HCT116 (cell line): ENCODE measurements at regions not wholly inside any gene's neighbourhood (a gene's known extent, or its start where the extent isn't known, plus 50 kb on each side); places are given as distances from the start of the nearest gene placed in this dataset.

Experiments
- ATAC-seq: fragments of 200-7000 bp; cut with Tn5 transposase; 2 replicates; pipeline ENCODE4 v1.9.1; 2020; ENCODE audit warnings: mild to moderate bottlenecking, moderate library complexity
- BruUV-seq: library from RNA; stranded (reverse); fragments of 400-500 nt; replicated peaks from 2 replicates; lab custom pipeline; 2021; lab: Mats Ljungman, UMichigan
- CTCF ChIA-PET: fragments of 300-600 bp; sonication (Branson Sonifier 250); formaldehyde crosslinking; loops from one replicate; lab custom pipeline; 2021; ENCODE audit warnings: antibody characterized with exemption; lab: Charles Lee
- POLR2A ChIA-PET: fragments of 300-600, 350-600 bp; sonication (Branson Sonifier 250); formaldehyde crosslinking; loops from one replicate; lab custom pipeline; 2021; ENCODE audit warnings: antibody characterized with exemption; lab: Charles Lee
- RAD21 ChIA-PET, 2 experiments: fragments of 300-600 bp; sonication (Branson Sonifier 250); formaldehyde crosslinking; loops; one replicate each; lab custom pipeline; 2023; ENCODE audit warnings: low total read pairs in 2 of 2; ENCODE audit not compliant: uncharacterized antibody in 2 of 2, unreplicated experiment in 2 of 2, low non-redundant PET in 1 of 2; lab: Charles Lee
- DNase-seq: peaks from one replicate; pipeline ENCODE4 v3.0.0-alpha.2; 2010; ENCODE audit warnings: low read depth, low spot score
- H2AFZ ChIP-seq: fragments of 200-600 bp; shearing (Covaris generic), sonication (generic); 2 replicates; pipeline ENCODE4 v1.6.1; 2017; ENCODE audit warnings: low read depth, mixed run types, mixed read lengths, antibody characterized with exemption, low read length; ENCODE audit not compliant: poor library complexity, severe bottlenecking
- H3K27ac ChIP-seq: 2 replicates; pipeline ENCODE4 v1.5.1; 2012; ENCODE audit warnings: low read depth, low read length
- H3K27me3 ChIP-seq: fragments of 200-600 bp; sonication (generic); 2 replicates; pipeline ENCODE4 v1.6.1; 2016; ENCODE audit warnings: mixed run types, low read length, mixed read lengths; ENCODE audit not compliant: insufficient read depth
- H3K36me3 ChIP-seq, 2 experiments: fragments of 200-500 bp in 1 of 2; fragments of 200-600 bp in 1 of 2; sonication (Bioruptor generic) in 1 of 2; sonication (generic) in 1 of 2; 2 replicates each; pipeline versions ENCODE4 v1.5.1 to v1.6.1; 2014 to 2016; ENCODE audit warnings: low read length in 2 of 2, inconsistent platforms in 1 of 2, mixed read lengths in 1 of 2, mixed run types in 1 of 2; ENCODE audit not compliant: insufficient read depth in 2 of 2, control insufficient read depth in 1 of 2
- H3K4me1 ChIP-seq, 2 experiments: fragments of 200-600 bp in 1 of 2; sonication (generic) in 1 of 2; 2 replicates each; pipeline versions ENCODE4 v1.5.1 to v1.6.1; 2012 to 2017; ENCODE audit warnings: low read length in 2 of 2, inconsistent platforms in 1 of 2, mild to moderate bottlenecking in 1 of 2, mixed read lengths in 1 of 2, mixed run types in 1 of 2, moderate library complexity in 1 of 2; ENCODE audit not compliant: insufficient read depth in 2 of 2, control insufficient read depth in 1 of 2
- H3K4me2 ChIP-seq: fragments of 200-600 bp; sonication (generic); 2 replicates; pipeline ENCODE4 v1.6.1; 2017; ENCODE audit warnings: mixed run types, low read length, mixed read lengths
- H3K4me3 ChIP-seq, 2 experiments: fragments of 200-600 bp in 1 of 2; sonication (generic) in 1 of 2; replicated peaks in 1 of 2; 2 replicates each; pipeline ENCODE4 v1.5.1; 2011 to 2016; ENCODE audit warnings: low read length in 2 of 2, control low read depth in 1 of 2, low read depth in 1 of 2, mild to moderate bottlenecking in 1 of 2, mixed read lengths in 1 of 2, mixed run types in 1 of 2
- H3K79me2 ChIP-seq: fragments of 200-600 bp; sonication (generic); 2 replicates; pipeline ENCODE4 v1.6.1; 2017; ENCODE audit warnings: mild to moderate bottlenecking, mixed run types, low read length, moderate library complexity, mixed read lengths; ENCODE audit not compliant: insufficient read depth
- H3K9ac ChIP-seq: fragments of 200-600 bp; sonication (generic); 2 replicates; pipeline ENCODE4 v1.6.1; 2016; ENCODE audit warnings: low read length, mixed read lengths
- H3K9me2 ChIP-seq: fragments of 200-600 bp; sonication (generic), shearing (Covaris generic); 2 replicates; pipeline ENCODE4 v1.6.1; 2017; ENCODE audit warnings: mixed run types, mild to moderate bottlenecking, moderate library complexity; ENCODE audit not compliant: insufficient read depth
- H3K9me3 ChIP-seq, 2 experiments: fragments of 200-500 bp in 1 of 2; fragments of 200-600 bp in 1 of 2; sonication (Bioruptor generic) in 1 of 2; sonication (generic) in 1 of 2; 2 replicates each; pipeline ENCODE4 v1.6.1; 2014 to 2017; ENCODE audit warnings: low read length in 2 of 2, mixed read lengths in 2 of 2, inconsistent platforms in 1 of 2, low read depth in 1 of 2, mild to moderate bottlenecking in 1 of 2, mixed run types in 1 of 2, moderate library complexity in 1 of 2; ENCODE audit not compliant: control insufficient read depth in 1 of 2, insufficient read depth in 1 of 2
- H4K20me1 ChIP-seq: fragments of 200-600 bp; sonication (generic), shearing (Covaris generic); 2 replicates; pipeline ENCODE4 v1.6.1; 2017; ENCODE audit warnings: mixed run types, mild to moderate bottlenecking, moderate library complexity; ENCODE audit not compliant: insufficient read depth
- ATF3 ChIP-seq: IDR thresholded peaks from 2 replicates; pipeline ENCODE4 v1.6.1; 2012
- CBX3 ChIP-seq: IDR thresholded peaks from 2 replicates; pipeline ENCODE4 v1.6.1; 2012; ENCODE audit warnings: low read depth
- CEBPB ChIP-seq: IDR thresholded peaks from 2 replicates; pipeline ENCODE4 v1.6.1; 2012; ENCODE audit warnings: low read depth
- CTCF ChIP-seq, 3 experiments: fragments of 200-600 bp in 1 of 3; sonication (generic) in 1 of 3; IDR thresholded peaks in 2 of 3; conservative IDR thresholded peaks in 1 of 3; 2 replicates each; pipeline ENCODE4 v1.5.1; 2012 to 2017; ENCODE audit warnings: low read depth in 2 of 3, low read length in 2 of 3, antibody characterized with exemption in 1 of 3, borderline replicate concordance in 1 of 3, control low read depth in 1 of 3, mild to moderate bottlenecking in 1 of 3, mixed read lengths in 1 of 3, mixed run types in 1 of 3, moderate library complexity in 1 of 3; ENCODE audit not compliant: insufficient read depth in 1 of 3
- EGR1 ChIP-seq: IDR thresholded peaks from 2 replicates; pipeline ENCODE4 v1.6.1; 2012; ENCODE audit warnings: low read depth
- ELF1 ChIP-seq: IDR thresholded peaks from 2 replicates; pipeline ENCODE4 v1.6.1; 2012; ENCODE audit warnings: low read depth, borderline replicate concordance
- EZH2 ChIP-seq: fragments of 200-600 bp; sonication (generic); IDR thresholded peaks from 2 replicates; pipeline ENCODE4 v1.6.1; 2017; ENCODE audit warnings: antibody characterized with exemption, mixed run types
- FOSL1 ChIP-seq: IDR thresholded peaks from 2 replicates; pipeline ENCODE4 v1.6.1; 2012; ENCODE audit warnings: low read depth
- JUND ChIP-seq: IDR thresholded peaks from 2 replicates; pipeline ENCODE4 v1.6.1; 2012
- MAX ChIP-seq: IDR thresholded peaks from 2 replicates; pipeline ENCODE4 v1.6.1; 2012
- RAD21 ChIP-seq: IDR thresholded peaks from 2 replicates; pipeline ENCODE4 v1.6.1; 2012; ENCODE audit warnings: low read depth, mild to moderate bottlenecking
- REST ChIP-seq: IDR thresholded peaks from 2 replicates; pipeline ENCODE4 v1.6.1; 2012; ENCODE audit warnings: low read depth
- SIN3A ChIP-seq: IDR thresholded peaks from 2 replicates; pipeline ENCODE4 v1.6.1; 2012; ENCODE audit warnings: low read depth
- SRF ChIP-seq: IDR thresholded peaks from 2 replicates; pipeline ENCODE4 v1.6.1; 2012; ENCODE audit warnings: low read depth
- TCF7L2 ChIP-seq: IDR thresholded peaks from 2 replicates; pipeline ENCODE4 v1.7.0; 2011; ENCODE audit warnings: borderline replicate concordance, inconsistent platforms; ENCODE audit not compliant: insufficient read depth, insufficient read length; ENCODE audit errors: extremely low read depth
- YY1 ChIP-seq: IDR thresholded peaks from 2 replicates; pipeline ENCODE4 v1.6.1; 2011; ENCODE audit warnings: low read length, low read depth, moderate library complexity, mild to moderate bottlenecking; ENCODE audit not compliant: insufficient replicate concordance; ENCODE audit errors: extremely low read depth
- ZBTB33 ChIP-seq: IDR thresholded peaks from 2 replicates; pipeline ENCODE4 v1.6.1; 2011; ENCODE audit warnings: mild to moderate bottlenecking, low read length, moderate library complexity; ENCODE audit not compliant: insufficient replicate concordance; ENCODE audit errors: extremely low read depth
- ZFX ChIP-seq: fragments of 450-650 bp; IDR thresholded peaks from 2 replicates; pipeline ENCODE4 v1.6.1; 2017
- ZNF274 ChIP-seq: fragments of 200-500 bp; sonication (Bioruptor generic); IDR thresholded peaks from 2 replicates; pipeline ENCODE4 v1.6.1; 2014; ENCODE audit warnings: mild to moderate bottlenecking, low read depth, low read length, inconsistent platforms
- intact Hi-C: fragments of 100-400 bp; cut with micrococcal nuclease; formaldehyde crosslinking; loops from 2 replicates; pipeline ENCODE4 v1.10.0; 2022

- ChIA-PET RAD21 (no interaction called here), CTCF (no interaction called here), POLR2A (no interaction called here)
- H3K27ac ChIP-seq = no peak overlapping the region
- TF ChIP-seq YY1 = no peak
- no peak for TF ChIP-seq ATF3
- no peak for TF ChIP-seq ZFX
- no peak for TF ChIP-seq RAD21
- no peak for TF ChIP-seq ZBTB33
- no peak for TF ChIP-seq ELF1
- TF ChIP-seq EGR1 = no peak
- no peak for TF ChIP-seq SIN3A
- no peak for TF ChIP-seq CEBPB
- TF ChIP-seq JUND = no peak
- no peak for TF ChIP-seq ZNF274
- TF ChIP-seq SRF = no peak
- TF ChIP-seq CTCF (IDR thresholded peaks at IDR 0.05 in 2 of 3, conservative IDR thresholded peaks at IDR 0.05 in 1 of 3; ENCODE audit: borderline replicate concordance in 1 of 3, insufficient read depth in 1 of 3, low read depth in 2 of 3, low read length in 2 of 3) = no peak
- TF ChIP-seq CBX3 = no peak
- no peak for TF ChIP-seq EZH2
- TF ChIP-seq MAX = no peak
- no peak for TF ChIP-seq FOSL1
- no peak for TF ChIP-seq TCF7L2
- no peak for TF ChIP-seq REST
- H3K9me3 ChIP-seq = peaks cover 0 to 25% of the 10 kb centered on the region in 2 experiments; a peak in 2 of 4 replicates
- DNase-seq (no peak), ATAC-seq (no peak)
- H3K4me2 ChIP-seq = no peak overlapping the region
- no peaks in the 10 kb centered on the region for H3K36me3 ChIP-seq
- no peak overlapping the region for H3K4me3 ChIP-seq
- H3K4me1 ChIP-seq = no peaks in the 10 kb centered on the region
- intact Hi-C loops = no loop called here
- H4K20me1 ChIP-seq = no peaks in the 10 kb centered on the region
- H3K9ac ChIP-seq = no peak overlapping the region
- H3K27me3 ChIP-seq = no peaks in the 10 kb centered on the region
- no peak overlapping the region for H2AFZ ChIP-seq
- no TSS peak for BruUV-seq
- no peaks in the 10 kb centered on the region for H3K9me2 ChIP-seq
- no peaks in the 10 kb centered on the region for H3K79me2 ChIP-seq
Observed at GRCh38 chr16:64309398-64310110, 812.3 kb downstream of the CDH11 start.
